ENCODE measurements at regions not wholly inside any gene's neighbourhood (a gene's known extent, or its start where the extent isn't known, plus 50 kb on each side); places are given as distances from the start of the nearest gene placed in this dataset.

GRCh38 chr2:221243771-221244170 is 328.3 kb downstream of the EPHA4 start:
- TF ChIP-seq TAF1 (IDR thresholded peaks at IDR 0.05; ENCODE audit: low read depth) = no peak
- TF ChIP-seq, protein P1, sequence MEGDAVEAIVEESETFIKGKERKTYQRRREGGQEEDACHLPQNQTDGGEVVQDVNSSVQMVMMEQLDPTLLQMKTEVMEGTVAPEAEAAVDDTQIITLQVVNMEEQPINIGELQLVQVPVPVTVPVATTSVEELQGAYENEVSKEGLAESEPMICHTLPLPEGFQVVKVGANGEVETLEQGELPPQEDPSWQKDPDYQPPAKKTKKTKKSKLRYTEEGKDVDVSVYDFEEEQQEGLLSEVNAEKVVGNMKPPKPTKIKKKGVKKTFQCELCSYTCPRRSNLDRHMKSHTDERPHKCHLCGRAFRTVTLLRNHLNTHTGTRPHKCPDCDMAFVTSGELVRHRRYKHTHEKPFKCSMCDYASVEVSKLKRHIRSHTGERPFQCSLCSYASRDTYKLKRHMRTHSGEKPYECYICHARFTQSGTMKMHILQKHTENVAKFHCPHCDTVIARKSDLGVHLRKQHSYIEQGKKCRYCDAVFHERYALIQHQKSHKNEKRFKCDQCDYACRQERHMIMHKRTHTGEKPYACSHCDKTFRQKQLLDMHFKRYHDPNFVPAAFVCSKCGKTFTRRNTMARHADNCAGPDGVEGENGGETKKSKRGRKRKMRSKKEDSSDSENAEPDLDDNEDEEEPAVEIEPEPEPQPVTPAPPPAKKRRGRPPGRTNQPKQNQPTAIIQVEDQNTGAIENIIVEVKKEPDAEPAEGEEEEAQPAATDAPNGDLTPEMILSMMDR (IDR thresholded peaks at IDR 0.05; ENCODE audit: poor library complexity, severe bottlenecking) = no peak
